ENCODE measurements at regions not wholly inside any gene's neighbourhood (a gene's known extent, or its start where the extent isn't known, plus 50 kb on each side); places are given as distances from the start of the nearest gene placed in this dataset.

DNA sequence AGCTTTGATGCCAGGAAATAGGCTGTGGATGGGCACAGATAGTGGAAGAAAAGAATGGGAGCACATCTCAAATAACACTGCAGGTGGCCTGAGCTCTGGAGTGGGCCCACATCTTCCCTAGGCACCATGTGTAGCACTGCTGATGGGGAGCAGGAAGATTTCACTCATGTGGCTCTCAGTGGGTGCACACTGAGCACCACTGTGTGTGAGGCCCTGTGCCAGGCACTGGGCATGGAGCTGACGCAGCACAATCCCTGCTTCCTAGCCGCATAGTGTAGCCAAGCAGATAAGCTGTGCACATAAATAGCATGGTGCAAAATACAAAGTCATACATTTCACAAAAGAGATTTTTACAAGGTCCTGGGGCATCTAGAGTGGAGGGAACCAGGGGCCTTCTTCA, 101.6 kb downstream of the MOBP start:
- TF ChIP-seq, protein P1, sequence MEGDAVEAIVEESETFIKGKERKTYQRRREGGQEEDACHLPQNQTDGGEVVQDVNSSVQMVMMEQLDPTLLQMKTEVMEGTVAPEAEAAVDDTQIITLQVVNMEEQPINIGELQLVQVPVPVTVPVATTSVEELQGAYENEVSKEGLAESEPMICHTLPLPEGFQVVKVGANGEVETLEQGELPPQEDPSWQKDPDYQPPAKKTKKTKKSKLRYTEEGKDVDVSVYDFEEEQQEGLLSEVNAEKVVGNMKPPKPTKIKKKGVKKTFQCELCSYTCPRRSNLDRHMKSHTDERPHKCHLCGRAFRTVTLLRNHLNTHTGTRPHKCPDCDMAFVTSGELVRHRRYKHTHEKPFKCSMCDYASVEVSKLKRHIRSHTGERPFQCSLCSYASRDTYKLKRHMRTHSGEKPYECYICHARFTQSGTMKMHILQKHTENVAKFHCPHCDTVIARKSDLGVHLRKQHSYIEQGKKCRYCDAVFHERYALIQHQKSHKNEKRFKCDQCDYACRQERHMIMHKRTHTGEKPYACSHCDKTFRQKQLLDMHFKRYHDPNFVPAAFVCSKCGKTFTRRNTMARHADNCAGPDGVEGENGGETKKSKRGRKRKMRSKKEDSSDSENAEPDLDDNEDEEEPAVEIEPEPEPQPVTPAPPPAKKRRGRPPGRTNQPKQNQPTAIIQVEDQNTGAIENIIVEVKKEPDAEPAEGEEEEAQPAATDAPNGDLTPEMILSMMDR (IDR thresholded peaks at IDR 0.05): no peak
- no peak for TF ChIP-seq EZH2 (IDR thresholded peaks at IDR 0.05)

All from neural progenitor cell (in vitro differentiated cells).